ENCODE measurements at regions not wholly inside any gene's neighbourhood (a gene's known extent, or its start where the extent isn't known, plus 50 kb on each side); places are given as distances from the start of the nearest gene placed in this dataset.

- Histone ChIP-seq H3K4me2 (no peak overlapping the region), H3K79me2 (no peaks in the 10 kb centered on the region), H3K4me1 (ENCODE audit: insufficient read depth) (no peaks in the 10 kb centered on the region), H3K36me3 (replicated peaks; ENCODE audit: insufficient read depth, low read depth) (no peaks in the 10 kb centered on the region), H2AFZ (no peak overlapping the region), H3K9me3 (ENCODE audit: low read depth) (no peaks in the 10 kb centered on the region), H3K9me2 (replicated peaks; ENCODE audit: insufficient read depth) (no peaks in the 10 kb centered on the region), H4K20me1 (ENCODE audit: insufficient read depth, poor library complexity, severe bottlenecking) (no peaks in the 10 kb centered on the region), H3K27me3 (no peaks in the 10 kb centered on the region), H3K27ac (no peak overlapping the region), H3K4me3 (no peak overlapping the region)
- 89% methylated on average over 2 of the region's 2 CpGs for WGBS (ENCODE audit: low lambda C conversion rate, missing lambda C conversion rate)
- no peak for DNase-seq (ENCODE audit: low spot score)
- no peak for TF ChIP-seq CTCF (IDR thresholded peaks at IDR 0.05; ENCODE audit: poor library complexity)
- TF ChIP-seq EZH2phosphoT487 (IDR thresholded peaks at IDR 0.05; ENCODE audit: low read depth, severe bottlenecking, unreplicated experiment), result no peak
- TF ChIP-seq EZH2 (IDR thresholded peaks at IDR 0.05; ENCODE audit: borderline replicate concordance), result no peak
Observed at GRCh38 chr2:217469203-217469810, 533.5 kb downstream of the TNS1 start.

- TF ChIP-seq CTCF (IDR thresholded peaks at IDR 0.05; ENCODE audit: poor library complexity), result no peak
- TF ChIP-seq EZH2 (IDR thresholded peaks at IDR 0.05; ENCODE audit: borderline replicate concordance), result no peak
- no peak for TF ChIP-seq EZH2phosphoT487 (IDR thresholded peaks at IDR 0.05; ENCODE audit: low read depth, severe bottlenecking, unreplicated experiment)
- H3K36me3 ChIP-seq (replicated peaks; ENCODE audit: insufficient read depth, low read depth), result no peaks in the 10 kb centered on the region
- 77% methylated on average over 2 of the region's 2 CpGs for WGBS (ENCODE audit: low lambda C conversion rate, missing lambda C conversion rate)
Observed at GRCh38 chr2:217468042-217468830, 534.6 kb downstream of the TNS1 start.

GRCh38 chr2:217467331-217467730, 535.5 kb downstream of the TNS1 start:
- TF ChIP-seq CTCF (IDR thresholded peaks at IDR 0.05; ENCODE audit: poor library complexity), result no peak
- TF ChIP-seq EZH2 (IDR thresholded peaks at IDR 0.05; ENCODE audit: borderline replicate concordance), result no peak
- TF ChIP-seq EZH2phosphoT487 (IDR thresholded peaks at IDR 0.05; ENCODE audit: low read depth, severe bottlenecking, unreplicated experiment), result no peak
- no peaks in the 10 kb centered on the region for H4K20me1 ChIP-seq (ENCODE audit: insufficient read depth, poor library complexity, severe bottlenecking)
- H3K36me3 ChIP-seq (replicated peaks; ENCODE audit: insufficient read depth, low read depth), result no peaks in the 10 kb centered on the region
- H3K79me2 ChIP-seq, result no peaks in the 10 kb centered on the region
- no peaks in the 10 kb centered on the region for H3K27me3 ChIP-seq
- 73% methylated on average over 8 of the region's 8 CpGs for WGBS (ENCODE audit: low lambda C conversion rate, missing lambda C conversion rate)
- H3K9me3 ChIP-seq (ENCODE audit: low read depth), result no peaks in the 10 kb centered on the region
- H3K9me2 ChIP-seq (replicated peaks; ENCODE audit: insufficient read depth), result no peaks in the 10 kb centered on the region
- H3K4me3 ChIP-seq, result no peak overlapping the region
- H3K4me1 ChIP-seq (ENCODE audit: insufficient read depth), result no peaks in the 10 kb centered on the region
- no peak overlapping the region for H3K27ac ChIP-seq
- DNase-seq (ENCODE audit: low spot score), result no peak
- H2AFZ ChIP-seq, result no peak overlapping the region
- no peak overlapping the region for H3K4me2 ChIP-seq

More at GRCh38 chr2:217468042-217468830, 534.6 kb downstream of the TNS1 start:
- DNase-seq (ENCODE audit: low spot score), result no peak
- H3K9me2 ChIP-seq (replicated peaks; ENCODE audit: insufficient read depth), result no peaks in the 10 kb centered on the region
- H3K27me3 ChIP-seq, result no peaks in the 10 kb centered on the region
- no peaks in the 10 kb centered on the region for H4K20me1 ChIP-seq (ENCODE audit: insufficient read depth, poor library complexity, severe bottlenecking)
- H3K27ac ChIP-seq, result no peak overlapping the region
- no peak overlapping the region for H3K4me2 ChIP-seq
- no peak overlapping the region for H2AFZ ChIP-seq
- no peaks in the 10 kb centered on the region for H3K9me3 ChIP-seq (ENCODE audit: low read depth)
- H3K79me2 ChIP-seq, result no peaks in the 10 kb centered on the region
- no peak overlapping the region for H3K4me3 ChIP-seq
- H3K4me1 ChIP-seq (ENCODE audit: insufficient read depth), result no peaks in the 10 kb centered on the region
